Uterus (tissue), 2 donors: ENCODE measurements at regions not wholly inside any gene's neighbourhood (a gene's known extent, or its start where the extent isn't known, plus 50 kb on each side); places are given as distances from the start of the nearest gene placed in this dataset.

ENCODE experiments used
- POLR2A ChIP-seq, 2 donors: fragments of 450-650 bp; IDR thresholded peaks; one replicate each; pipeline ENCODE4 v1.6.1; 2016; ENCODE audit warnings: antibody characterized with exemption in 2 of 2, mild to moderate bottlenecking in 1 of 2, moderate library complexity in 1 of 2
- TF ChIP-seq, protein P1 (sequence below), 4 experiments: fragments of 200-600 bp in 2 of 4; fragments of 450-650 bp in 2 of 4; sonication (generic) in 2 of 4; IDR thresholded peaks; one replicate each; pipeline ENCODE4 v1.5.1; 2016 to 2019; ENCODE audit warnings: antibody characterized with exemption in 4 of 4, mild to moderate bottlenecking in 2 of 4, moderate library complexity in 1 of 4

DNA sequence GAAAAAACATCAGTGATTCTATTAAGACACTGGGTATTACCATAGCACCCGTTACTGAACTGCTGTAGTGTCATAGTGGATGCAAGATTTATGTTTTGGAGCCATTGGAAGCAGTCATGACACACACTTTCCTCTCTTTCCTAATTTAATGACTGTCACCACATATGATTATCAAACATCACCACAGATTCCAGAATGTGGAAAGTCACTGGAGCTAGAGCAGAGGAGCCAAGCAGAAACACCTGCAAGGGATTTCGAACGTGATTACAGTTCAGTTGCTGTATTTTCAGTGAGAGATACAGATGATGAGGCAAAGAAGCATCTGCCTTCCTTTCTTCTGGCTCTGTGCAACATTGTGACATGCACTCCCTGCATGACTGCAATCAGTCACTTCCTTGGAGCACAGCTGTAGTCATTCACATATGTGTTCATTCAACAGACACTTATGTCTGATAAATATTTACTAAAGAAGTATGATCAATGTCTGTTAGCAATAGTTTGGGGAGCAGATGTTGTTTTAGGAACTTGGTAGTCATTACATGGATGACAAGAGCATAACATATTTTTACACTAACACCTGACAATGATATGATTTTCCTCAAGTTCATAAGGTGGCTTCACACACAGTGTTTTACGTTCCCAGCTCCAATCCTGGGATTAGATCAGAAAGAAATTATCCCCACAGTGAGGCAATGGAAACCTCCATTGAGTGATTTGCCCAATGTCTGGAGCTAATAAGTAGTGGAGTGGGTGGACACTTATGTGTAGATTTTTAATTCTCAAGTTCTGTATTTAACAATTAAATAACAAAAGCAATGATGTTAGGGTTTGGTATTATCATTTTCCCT, 416.6 kb downstream of the PLCL1 start:
- TF ChIP-seq, protein P1, sequence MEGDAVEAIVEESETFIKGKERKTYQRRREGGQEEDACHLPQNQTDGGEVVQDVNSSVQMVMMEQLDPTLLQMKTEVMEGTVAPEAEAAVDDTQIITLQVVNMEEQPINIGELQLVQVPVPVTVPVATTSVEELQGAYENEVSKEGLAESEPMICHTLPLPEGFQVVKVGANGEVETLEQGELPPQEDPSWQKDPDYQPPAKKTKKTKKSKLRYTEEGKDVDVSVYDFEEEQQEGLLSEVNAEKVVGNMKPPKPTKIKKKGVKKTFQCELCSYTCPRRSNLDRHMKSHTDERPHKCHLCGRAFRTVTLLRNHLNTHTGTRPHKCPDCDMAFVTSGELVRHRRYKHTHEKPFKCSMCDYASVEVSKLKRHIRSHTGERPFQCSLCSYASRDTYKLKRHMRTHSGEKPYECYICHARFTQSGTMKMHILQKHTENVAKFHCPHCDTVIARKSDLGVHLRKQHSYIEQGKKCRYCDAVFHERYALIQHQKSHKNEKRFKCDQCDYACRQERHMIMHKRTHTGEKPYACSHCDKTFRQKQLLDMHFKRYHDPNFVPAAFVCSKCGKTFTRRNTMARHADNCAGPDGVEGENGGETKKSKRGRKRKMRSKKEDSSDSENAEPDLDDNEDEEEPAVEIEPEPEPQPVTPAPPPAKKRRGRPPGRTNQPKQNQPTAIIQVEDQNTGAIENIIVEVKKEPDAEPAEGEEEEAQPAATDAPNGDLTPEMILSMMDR (IDR thresholded peaks at IDR 0.05): no peak
- no peak for TF ChIP-seq POLR2A (IDR thresholded peaks at IDR 0.05)
